Immature natural killer cell (primary cell): ENCODE measurements at regions not wholly inside any gene's neighbourhood (a gene's known extent, or its start where the extent isn't known, plus 50 kb on each side); places are given as distances from the start of the nearest gene placed in this dataset.
"Not testable (repeated sequence)": the region's sequence is repeated elsewhere in the genome, so short reads cannot be mapped to it uniquely, and the experiment has no call there.

ENCODE experiments used
- DNase-seq, 3 donors: peaks; one replicate each; pipeline ENCODE4 v3.0.0; 2022; ENCODE audit warnings: mixed read lengths in 1 of 3
- H3K27ac Mint-ChIP-seq, 6 donors: one replicate each; pipeline ENCODE4 v1.8.0; 2020; ENCODE audit warnings: mixed read lengths in 6 of 6, mild to moderate bottlenecking in 5 of 6, inconsistent platforms in 4 of 6, moderate library complexity in 3 of 6
- H3K27me3 Mint-ChIP-seq, 3 donors: one replicate each; pipeline ENCODE4 v1.8.0; 2020 to 2021; ENCODE audit warnings: low read depth in 3 of 3, mild to moderate bottlenecking in 3 of 3, mixed read lengths in 3 of 3, moderate library complexity in 3 of 3, inconsistent platforms in 1 of 3
- H3K36me3 Mint-ChIP-seq, 3 donors: one replicate each; pipeline ENCODE4 v1.8.0; 2020; ENCODE audit warnings: mixed read lengths in 3 of 3, inconsistent platforms in 2 of 3, mild to moderate bottlenecking in 2 of 3
- H3K4me1 Mint-ChIP-seq, 2 donors: one replicate each; pipeline ENCODE4 v1.8.0; 2020; ENCODE audit warnings: inconsistent platforms in 2 of 2, mild to moderate bottlenecking in 2 of 2, mixed read lengths in 2 of 2, moderate library complexity in 1 of 2
- H3K4me3 Mint-ChIP-seq, 5 donors: one replicate each; pipeline ENCODE4 v1.8.0; 2020; ENCODE audit warnings: mild to moderate bottlenecking in 5 of 5, mixed read lengths in 5 of 5, inconsistent platforms in 3 of 5, moderate library complexity in 3 of 5
- H3K9me3 Mint-ChIP-seq, 6 donors: one replicate each; pipeline ENCODE4 v1.8.0; 2020; ENCODE audit warnings: mild to moderate bottlenecking in 6 of 6, mixed read lengths in 6 of 6, inconsistent platforms in 4 of 6, moderate library complexity in 3 of 6

- peaks cover 48 to 67% of the 10 kb centered on the region in 2 donors for H3K4me1 Mint-ChIP-seq
- H3K9me3 Mint-ChIP-seq: no peaks in the 10 kb centered on the region
- peaks cover 0 to 6% (median 3%) of the 10 kb centered on the region in 3 donors for H3K36me3 Mint-ChIP-seq
- H3K27me3 Mint-ChIP-seq: peaks cover 0 to 4% (median 2%) of the 10 kb centered on the region in 3 donors
- no peak for DNase-seq
- peak overlapping the region; percentile 36 to 74 (median 56) for H3K27ac Mint-ChIP-seq
- peak overlapping the region in 2 of 5 donors; percentile 14 to 43 for H3K4me3 Mint-ChIP-seq
Observed at GRCh38 chr1:172717722-172718465, 59.0 kb downstream of the FASLG start.

GRCh38 chr1:172719066-172719627 is 60.2 kb downstream of the FASLG start:
- no peak for DNase-seq
- Mint-ChIP-seq H3K9me3 (no peaks in the 10 kb centered on the region), H3K36me3 (peaks cover 0 to 6% (median 3%) of the 10 kb centered on the region in 3 donors), H3K27ac (peak overlapping the region; percentile 17 to 90 (median 76)), H3K4me1 (peaks cover 48 to 58% of the 10 kb centered on the region in 2 donors), H3K27me3 (peaks cover 0 to 4% (median 2%) of the 10 kb centered on the region in 3 donors), H3K4me3 (peak overlapping the region in 4 of 5 donors; percentile 51 to 77 (median 60))

GRCh38 chr1:172719694-172720138 is 60.8 kb downstream of the FASLG start:
- DNase-seq: peak; percentile 57 to 65 (median 61)
- Mint-ChIP-seq H3K36me3 (peaks cover 0 to 6% (median 3%) of the 10 kb centered on the region in 3 donors), H3K4me1 (peaks cover 50 to 58% of the 10 kb centered on the region in 2 donors), H3K4me3 (peak overlapping the region; percentile 38 to 77 (median 60)), H3K9me3 (no peaks in the 10 kb centered on the region), H3K27ac (peak overlapping the region; percentile 17 to 90 (median 76)), H3K27me3 (peaks cover 0 to 4% (median 2%) of the 10 kb centered on the region in 3 donors)

GRCh38 chr1:172720339-172720738 is 61.4 kb downstream of the FASLG start:
- Mint-ChIP-seq H3K4me1 (peaks cover 54 to 60% of the 10 kb centered on the region in 2 donors), H3K27ac (peak overlapping the region in 1 of 6 donors; percentile 79), H3K4me3 (no peak overlapping the region), H3K9me3 (no peaks in the 10 kb centered on the region), H3K36me3 (peaks cover 0 to 6% (median 3%) of the 10 kb centered on the region in 3 donors), H3K27me3 (peaks cover 0 to 4% (median 2%) of the 10 kb centered on the region in 3 donors)
- no peak for DNase-seq

GRCh38 chr1:172723251-172723650 is 64.3 kb downstream of the FASLG start:
- no peak for DNase-seq
- peaks cover 0 to 4% (median 0%) of the 10 kb centered on the region in 3 donors for H3K36me3 Mint-ChIP-seq
- no peaks in the 10 kb centered on the region for H3K27me3 Mint-ChIP-seq
- H3K27ac Mint-ChIP-seq: no peak overlapping the region
- H3K4me1 Mint-ChIP-seq: peaks cover 44 to 45% of the 10 kb centered on the region in 2 donors
- H3K4me3 Mint-ChIP-seq: no peak overlapping the region
- H3K9me3 Mint-ChIP-seq: peaks cover 0 to 3% (median 0%) of the 10 kb centered on the region in 6 donors

GRCh38 chr1:172724232-172724631 is 65.3 kb downstream of the FASLG start:
- DNase-seq: no peak
- Mint-ChIP-seq H3K9me3 (peaks cover 0 to 10% (median under 1%) of the 10 kb centered on the region in 6 donors), H3K4me1 (peaks cover 34 to 38% of the 10 kb centered on the region in 2 donors), H3K36me3 (peaks cover 0 to 7% (median 0%) of the 10 kb centered on the region in 3 donors), H3K27me3 (no peaks in the 10 kb centered on the region), H3K27ac (peak overlapping the region in 2 of 6 donors; percentile 23 to 77), H3K4me3 (no peak overlapping the region)

- Mint-ChIP-seq H3K27me3 (no peaks in the 10 kb centered on the region), H3K4me1 (peaks cover 26 to 30% of the 10 kb centered on the region in 2 donors), H3K4me3 (no peak overlapping the region), H3K9me3 (peaks cover 0 to 10% (median under 1%) of the 10 kb centered on the region in 6 donors), H3K36me3 (peaks cover 0 to 7% (median 0%) of the 10 kb centered on the region in 3 donors), H3K27ac (peak overlapping the region in 3 of 6 donors; percentile 1 to 77 (median 35))
- no peak for DNase-seq
Observed at GRCh38 chr1:172724765-172725613, 66.1 kb downstream of the FASLG start.

- H3K27me3 Mint-ChIP-seq: no peaks in the 10 kb centered on the region
- H3K9me3 Mint-ChIP-seq: peaks cover 0 to 10% (median under 1%) of the 10 kb centered on the region in 6 donors
- peaks cover 26 to 27% of the 10 kb centered on the region in 2 donors for H3K4me1 Mint-ChIP-seq
- peaks cover 0 to 7% (median 0%) of the 10 kb centered on the region in 3 donors for H3K36me3 Mint-ChIP-seq
- DNase-seq: no peak
- H3K27ac Mint-ChIP-seq: peak overlapping the region in 4 of 6 donors; percentile 5 to 57 (median 38)
- no peak overlapping the region for H3K4me3 Mint-ChIP-seq
Observed at GRCh38 chr1:172726740-172727139, 67.8 kb downstream of the FASLG start.

- Mint-ChIP-seq H3K4me3 (no peak overlapping the region), H3K4me1 (peaks cover 26 to 27% of the 10 kb centered on the region in 2 donors), H3K36me3 (peaks cover 0 to 7% (median 0%) of the 10 kb centered on the region in 3 donors), H3K27ac (peak overlapping the region in 1 of 6 donors; percentile 18), H3K9me3 (peaks cover 0 to 10% (median under 1%) of the 10 kb centered on the region in 6 donors), H3K27me3 (no peaks in the 10 kb centered on the region)
- DNase-seq: no peak
Observed at GRCh38 chr1:172727275-172727857, 68.5 kb downstream of the FASLG start.

GRCh38 chr1:172727956-172728603 is 69.2 kb downstream of the FASLG start:
- H3K36me3 Mint-ChIP-seq: peaks cover 0 to 7% (median 0%) of the 10 kb centered on the region in 3 donors
- H3K27ac Mint-ChIP-seq: peak overlapping the region in 5 of 6 donors; percentile 18 to 75 (median 24)
- peak; percentile 59 to 70 (median 65) for DNase-seq
- no peak overlapping the region for H3K4me3 Mint-ChIP-seq
- peaks cover 0 to 10% (median under 1%) of the 10 kb centered on the region in 6 donors for H3K9me3 Mint-ChIP-seq
- peaks cover 26 to 27% of the 10 kb centered on the region in 2 donors for H3K4me1 Mint-ChIP-seq
- H3K27me3 Mint-ChIP-seq: no peaks in the 10 kb centered on the region

- DNase-seq, H3K4me3 Mint-ChIP-seq, H3K27ac Mint-ChIP-seq, H3K27me3 Mint-ChIP-seq, H3K36me3 Mint-ChIP-seq: not testable (repeated sequence)
- Mint-ChIP-seq H3K9me3 (peaks cover 0 to 10% (median under 1%) of the 10 kb centered on the region in 6 donors), H3K4me1 (peaks cover 26 to 27% of the 10 kb centered on the region in 2 donors)
Observed at GRCh38 chr1:172728705-172729104, 69.8 kb downstream of the FASLG start.

GRCh38 chr1:172732427-172732826 is 73.5 kb downstream of the FASLG start:
- Mint-ChIP-seq H3K9me3 (peaks cover 0 to 10% (median under 1%) of the 10 kb centered on the region in 6 donors), H3K27me3 (no peaks in the 10 kb centered on the region), H3K27ac (no peak overlapping the region), H3K36me3 (peaks cover 0 to 7% (median 0%) of the 10 kb centered on the region in 3 donors), H3K4me3 (no peak overlapping the region), H3K4me1 (peaks cover 6 to 11% of the 10 kb centered on the region in 2 donors)
- DNase-seq: no peak
